HG03025 (cell line): ENCODE measurements at regions not wholly inside any gene's neighbourhood (a gene's known extent, or its start where the extent isn't known, plus 50 kb on each side); places are given as distances from the start of the nearest gene placed in this dataset.

ENCODE experiments used
- ATAC-seq: cut with Tn5 transposase; IDR thresholded peaks from one replicate; pipeline ENCODE4 v1.9.1; 2021; ENCODE audit warnings: mild to moderate bottlenecking, moderate library complexity; ENCODE audit not compliant: unreplicated experiment, low FRiP score

DNA sequence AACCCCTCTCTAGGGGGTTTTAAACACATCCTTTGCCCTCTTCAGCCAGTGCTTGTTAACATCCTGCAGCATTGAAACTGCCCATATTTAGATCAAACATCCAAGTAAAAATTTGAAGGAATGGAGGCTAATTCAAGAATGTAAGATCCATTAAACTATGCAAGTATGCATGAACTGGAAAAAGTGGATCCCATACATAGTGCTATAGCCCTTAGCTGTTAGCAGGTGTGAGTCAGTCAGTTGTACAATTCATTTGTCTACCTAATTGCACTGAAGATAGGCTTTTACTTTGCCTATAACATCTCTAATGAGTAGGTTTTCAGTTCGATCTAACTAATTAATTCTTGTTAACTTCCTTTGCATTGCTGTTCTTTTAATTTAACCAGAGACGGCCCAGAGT is 270.9 kb downstream of the LMO4 start:
- ATAC-seq, result no peak

GRCh38 chr1:87600055-87600850 is 271.6 kb downstream of the LMO4 start:
- ATAC-seq, result no peak

- no peak for ATAC-seq
Observed at GRCh38 chr1:87600854-87601253, 272.2 kb downstream of the LMO4 start.

GRCh38 chr1:87603626-87604025 is 274.9 kb downstream of the LMO4 start:
- ATAC-seq, result no peak

DNA sequence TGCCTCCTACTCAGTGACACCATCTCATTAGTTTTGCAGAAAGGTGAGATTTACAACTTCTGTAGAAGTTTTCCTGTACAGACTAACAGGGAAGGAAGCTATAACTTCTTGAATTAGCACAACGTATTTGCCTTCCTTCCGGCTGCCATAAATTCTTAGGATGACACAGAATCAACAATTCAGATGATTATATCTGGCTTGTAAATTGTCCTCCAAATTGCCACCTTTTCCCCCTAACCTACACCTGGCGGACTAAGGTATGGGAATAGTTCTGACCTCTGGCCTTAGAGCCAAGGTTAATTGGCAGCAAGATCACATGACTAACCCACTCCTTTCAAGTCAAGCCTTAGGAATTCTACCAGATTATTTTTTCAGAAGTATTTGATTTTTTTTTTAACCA is 284.3 kb downstream of the LMO4 start:
- ATAC-seq, result no peak

- no peak for ATAC-seq
Observed at GRCh38 chr1:87615491-87615890, 286.8 kb downstream of the LMO4 start.

DNA sequence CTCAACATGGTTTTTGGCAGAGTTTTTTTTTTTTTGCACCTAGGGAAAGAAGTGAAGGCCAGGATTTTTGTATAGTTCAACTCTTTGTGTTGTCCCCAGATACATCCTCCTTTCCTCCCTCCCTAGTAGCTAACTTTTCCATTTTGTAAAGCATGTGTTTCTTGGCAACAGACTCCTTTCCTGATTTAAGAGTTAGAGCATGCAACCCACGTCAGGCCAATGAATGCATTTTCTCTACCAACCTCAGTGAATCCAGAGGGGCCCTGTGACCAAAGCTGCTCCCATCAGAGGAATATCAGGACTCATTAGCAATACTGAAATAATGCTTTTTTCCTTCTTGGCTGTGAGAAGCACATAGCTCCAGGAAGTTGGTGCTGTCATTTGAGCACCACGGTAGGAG is 287.2 kb downstream of the LMO4 start:
- no peak for ATAC-seq

DNA sequence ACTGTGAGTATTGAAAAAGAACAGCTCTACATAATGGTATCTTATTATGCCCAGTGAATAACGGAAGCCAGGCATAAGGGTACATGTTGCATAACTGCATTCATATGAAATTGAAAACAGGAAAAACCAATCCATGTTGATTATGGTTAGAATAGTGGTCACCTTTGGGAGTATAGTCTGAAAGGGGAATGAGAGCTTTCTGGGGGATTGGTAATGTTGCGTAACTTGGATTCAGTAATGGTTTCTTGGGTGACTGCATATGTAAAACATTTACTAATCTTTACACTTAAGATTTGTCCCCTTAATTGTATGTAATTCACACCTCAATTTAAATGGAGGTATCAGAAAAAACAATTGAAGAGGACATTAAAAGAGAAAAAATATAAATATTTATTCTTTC is 292.1 kb downstream of the LMO4 start:
- ATAC-seq, result no peak

GRCh38 chr1:87629673-87630072 is 301.0 kb downstream of the LMO4 start:
- no peak for ATAC-seq

GRCh38 chr1:87632232-87632631 is 303.6 kb downstream of the LMO4 start:
- ATAC-seq, result no peak

DNA sequence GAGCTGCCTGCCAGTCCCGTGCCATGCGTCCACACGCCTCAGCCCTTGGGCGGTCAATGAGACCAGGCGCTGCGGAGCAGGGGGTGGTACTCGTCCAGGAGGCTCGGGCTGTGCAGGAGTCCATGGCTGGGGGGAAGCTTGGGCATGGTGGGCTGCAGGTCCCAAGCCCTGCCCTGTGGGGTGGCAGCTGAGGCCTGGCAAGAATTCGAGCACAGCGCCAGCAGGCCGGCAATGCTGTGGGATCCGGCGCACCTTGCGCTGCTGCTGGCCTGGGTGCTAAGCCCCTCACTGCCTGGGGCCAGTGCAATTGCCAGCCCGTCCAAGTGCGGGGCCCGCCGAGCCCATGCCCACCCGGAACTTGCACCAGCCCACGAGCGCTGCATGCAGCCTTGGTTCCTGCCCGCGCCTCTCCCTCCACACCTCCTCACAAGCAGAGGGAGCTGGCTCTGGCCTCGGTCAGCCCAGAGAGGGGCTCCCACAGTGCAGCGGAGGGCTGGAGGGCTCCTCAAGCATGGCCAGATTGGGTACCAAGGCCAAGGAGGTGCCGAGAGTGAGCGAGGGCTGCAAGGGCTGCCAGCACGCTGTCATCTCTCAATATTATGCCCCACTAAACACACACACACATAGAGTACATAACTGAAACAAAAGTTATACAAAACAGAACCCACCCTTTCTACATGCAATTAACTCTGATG is 307.7 kb downstream of the LMO4 start:
- no peak for ATAC-seq

GRCh38 chr1:87638636-87639035 is 310.0 kb downstream of the LMO4 start:
- no peak for ATAC-seq

DNA sequence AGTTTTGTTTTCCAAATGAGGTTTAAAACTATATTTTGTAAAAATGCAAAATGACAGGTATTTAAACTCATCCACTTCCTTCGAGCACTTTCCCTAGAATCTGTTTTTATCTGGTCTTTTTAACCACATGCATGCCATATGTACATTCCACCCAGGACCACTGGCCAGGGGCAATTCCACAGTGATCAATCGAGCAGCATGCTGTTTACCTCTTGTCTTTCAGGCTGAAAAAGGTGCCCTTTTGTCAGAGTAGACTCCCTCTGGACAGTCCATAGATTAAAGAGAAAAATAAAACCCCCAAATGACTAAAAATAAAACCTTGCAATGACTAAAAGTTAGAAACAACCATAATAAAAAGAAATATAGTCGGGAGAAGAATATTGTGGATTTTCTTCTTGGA is 313.3 kb downstream of the LMO4 start:
- ATAC-seq, result no peak

GRCh38 chr1:87642581-87643221 is 314.0 kb downstream of the LMO4 start:
- ATAC-seq, result no peak

GRCh38 chr1:87644033-87644578 is 315.4 kb downstream of the LMO4 start:
- ATAC-seq, result no peak

GRCh38 chr1:87644579-87645190 is 316.0 kb downstream of the LMO4 start:
- ATAC-seq, result no peak

- no peak for ATAC-seq
Observed at GRCh38 chr1:87647430-87648177, 318.9 kb downstream of the LMO4 start.

GRCh38 chr1:87648323-87649119 is 319.8 kb downstream of the LMO4 start:
- no peak for ATAC-seq

DNA sequence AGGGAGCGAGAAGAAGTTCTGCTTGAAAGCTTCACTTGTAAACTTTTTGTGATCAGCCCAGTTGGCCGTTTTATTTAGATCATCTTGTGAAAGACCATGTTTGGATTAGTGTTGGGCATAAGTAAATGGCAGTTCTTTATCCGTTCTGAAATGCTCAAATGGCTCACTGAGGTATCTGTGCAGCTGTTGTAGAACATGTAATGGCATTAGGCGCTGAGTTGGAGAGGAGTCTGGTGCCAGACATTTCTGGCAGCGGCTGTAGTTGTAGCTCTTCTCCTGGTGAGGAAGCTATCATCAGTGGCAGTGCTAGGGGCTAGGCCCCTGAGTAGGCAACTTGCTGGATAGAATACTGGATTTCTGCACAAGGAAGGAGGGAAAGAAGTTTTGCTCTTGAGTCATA is 321.6 kb downstream of the LMO4 start:
- no peak for ATAC-seq
